HEK293 (cell line): ENCODE measurements at regions not wholly inside any gene's neighbourhood (a gene's known extent, or its start where the extent isn't known, plus 50 kb on each side); places are given as distances from the start of the nearest gene placed in this dataset.

Experiments used
- CTCF ChIA-PET: fragments of 350-600 bp; formaldehyde crosslinking; extraction: SDS; loops from one replicate; lab custom pipeline; 2021; ENCODE audit warnings: antibody characterized with exemption; lab: Yijun Ruan, JAX
- POLR2A ChIA-PET: fragments of 300-600 bp; formaldehyde crosslinking; extraction: SDS; loops from one replicate; lab custom pipeline; 2020; ENCODE audit warnings: antibody characterized with exemption, inconsistent platforms; lab: Yijun Ruan, JAX
- H3K27ac ChIP-seq: fragments of 200-500 bp; sonication (Bioruptor generic); 2 replicates; pipeline ENCODE4 v1.5.1; 2014; ENCODE audit warnings: low read depth, low read length, control low read depth, inconsistent platforms; ENCODE audit errors: extremely low read depth
- H3K36me3 ChIP-seq, 2 experiments: fragments of 200-500 bp in 1 of 2; sonication (Bioruptor generic) in 1 of 2; 1 replicate in 1 of 2; 2 replicates in 1 of 2; pipeline ENCODE4 v1.5.1; 2014 to 2017; ENCODE audit warnings: inconsistent platforms in 2 of 2, low read length in 2 of 2; ENCODE audit not compliant: control insufficient read depth in 2 of 2, insufficient read depth in 1 of 2
- H3K4me1 ChIP-seq: fragments of 200-500 bp; sonication (Bioruptor generic); 2 replicates; pipeline ENCODE4 v1.5.1; 2014; ENCODE audit warnings: mild to moderate bottlenecking, low read length, inconsistent platforms; ENCODE audit not compliant: control insufficient read depth, insufficient read depth
- H3K4me3 ChIP-seq: 2 replicates; pipeline ENCODE4 v1.5.1; 2011; ENCODE audit warnings: low read depth, mild to moderate bottlenecking, control low read depth, low read length, moderate library complexity
- H3K9me3 ChIP-seq: fragments of 200-500 bp; sonication (Bioruptor generic); 2 replicates; pipeline ENCODE4 v1.5.1; 2014; ENCODE audit warnings: low read depth, low read length, inconsistent platforms; ENCODE audit not compliant: control insufficient read depth, insufficient read depth
- RBAK ChIP-seq: fragments of 450-650 bp; formaldehyde crosslinking; IDR thresholded peaks from 2 replicates; pipeline ENCODE4 v1.5.1; 2016; ENCODE audit warnings: missing biosample characterization, missing genetic modification characterization
- SCRT2 ChIP-seq: fragments of 450-650 bp; formaldehyde crosslinking; IDR thresholded peaks from 2 replicates; pipeline ENCODE4 v1.5.1; 2016; ENCODE audit warnings: missing biosample characterization, missing genetic modification characterization
- SP2 ChIP-seq: fragments of 450-650 bp; formaldehyde crosslinking; IDR thresholded peaks from 2 replicates; pipeline ENCODE4 v1.5.1; 2016; ENCODE audit warnings: missing biosample characterization, missing genetic modification characterization
- ZBTB8A ChIP-seq: fragments of 450-650 bp; formaldehyde crosslinking; IDR thresholded peaks from 2 replicates; pipeline ENCODE4 v1.5.1; 2016; ENCODE audit warnings: missing biosample characterization, missing genetic modification characterization
- ZNF202 ChIP-seq: fragments of 450-650 bp; formaldehyde crosslinking; IDR thresholded peaks from 2 replicates; pipeline ENCODE4 v1.5.1; 2016; ENCODE audit warnings: missing biosample characterization, missing genetic modification characterization, borderline replicate concordance
- ZNF404 ChIP-seq: fragments of 450-650 bp; formaldehyde crosslinking; IDR thresholded peaks from 2 replicates; pipeline ENCODE4 v1.5.1; 2017; ENCODE audit warnings: missing biosample characterization, missing genetic modification characterization
- ZNF433 ChIP-seq: fragments of 450-650 bp; formaldehyde crosslinking; IDR thresholded peaks from 2 replicates; pipeline ENCODE4 v1.5.1; 2016; ENCODE audit warnings: missing biosample characterization, missing genetic modification characterization, low read depth
- ZNF747 ChIP-seq: fragments of 450-650 bp; formaldehyde crosslinking; IDR thresholded peaks from 2 replicates; pipeline ENCODE4 v1.5.1; 2016; ENCODE audit warnings: missing biosample characterization, missing genetic modification characterization
- TF ChIP-seq, protein P1 (sequence below): fragments of 450-650 bp; formaldehyde crosslinking; IDR thresholded peaks from 2 replicates; pipeline ENCODE4 v1.5.1; 2016; ENCODE audit warnings: missing biosample characterization, missing genetic modification characterization
- TF ChIP-seq, protein P2 (sequence below): fragments of 450-650 bp; formaldehyde crosslinking; IDR thresholded peaks from 2 replicates; pipeline ENCODE4 v1.5.1; 2016; ENCODE audit warnings: missing biosample characterization, missing genetic modification characterization, borderline replicate concordance
- TF ChIP-seq, protein P3 (sequence below): fragments of 450-650 bp; IDR thresholded peaks from 2 replicates; pipeline ENCODE4 v1.5.1; 2018; ENCODE audit warnings: missing biosample characterization, missing genetic modification characterization
- TF ChIP-seq, protein P4 (sequence below): fragments of 450-650 bp; formaldehyde crosslinking; IDR thresholded peaks from 2 replicates; pipeline ENCODE4 v1.5.1; 2016; ENCODE audit warnings: missing biosample characterization, missing genetic modification characterization
- TF ChIP-seq, protein P5 (sequence below): fragments of 450-650 bp; IDR thresholded peaks from 2 replicates; pipeline ENCODE4 v1.5.1; 2018; ENCODE audit warnings: missing biosample characterization, mild to moderate bottlenecking, missing genetic modification characterization

DNA sequence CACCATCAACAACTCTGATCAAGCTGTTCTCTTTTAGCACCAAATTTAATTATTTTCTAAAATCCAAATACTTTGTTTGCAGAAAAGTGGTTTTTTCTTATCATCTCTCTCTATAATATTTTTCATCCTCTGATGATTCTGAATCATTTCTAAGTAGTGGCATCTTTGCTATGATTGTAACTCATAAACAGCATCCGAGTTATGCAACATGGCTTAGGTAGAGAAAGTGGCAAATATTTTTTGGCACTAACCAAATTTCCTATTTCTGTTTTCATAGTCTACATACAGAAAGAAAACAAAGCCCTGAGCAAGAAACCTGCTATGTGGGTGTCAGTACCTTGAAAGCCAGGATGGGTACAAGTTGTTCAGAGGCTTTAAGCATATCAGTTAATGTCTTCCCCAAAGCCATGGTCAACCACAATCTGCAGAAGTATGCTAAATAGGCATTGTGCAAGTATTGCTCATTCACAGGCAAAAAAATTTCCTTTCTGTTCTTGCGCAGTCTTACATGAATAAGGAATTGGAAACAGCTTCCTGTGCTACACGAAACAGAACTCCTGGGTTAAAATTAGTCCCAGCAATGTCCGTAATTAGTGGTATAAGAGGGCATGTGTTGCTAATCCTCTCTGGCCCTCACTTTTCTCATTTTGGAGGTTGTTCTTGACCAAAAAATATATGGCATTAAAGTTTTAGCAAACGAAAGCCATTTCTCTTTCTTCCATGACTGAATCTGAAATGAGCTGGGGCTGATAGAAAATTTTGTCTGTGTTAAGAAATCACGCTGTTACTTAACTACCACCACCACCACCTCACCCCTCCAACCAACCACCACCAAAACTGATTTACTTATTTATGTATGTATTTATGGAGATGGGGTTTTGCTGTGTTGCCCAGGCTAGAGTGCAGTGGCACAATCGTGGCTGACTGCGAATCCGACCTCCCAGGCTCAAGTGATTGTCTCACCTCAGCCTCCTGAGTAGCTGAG is 325.6 kb upstream of the MAGI2 start (continued):
- TF ChIP-seq ZNF433 (tag by site-specific recombination) (no peak), SP2 (tag by site-specific recombination) (no peak), ZNF747 (tag by site-specific recombination) (no peak), ZBTB8A (tag by site-specific recombination) (no peak), ZNF404 (tag by site-specific recombination) (no peak), SCRT2 (tag by site-specific recombination) (no peak)
- TF ChIP-seq, protein P1, sequence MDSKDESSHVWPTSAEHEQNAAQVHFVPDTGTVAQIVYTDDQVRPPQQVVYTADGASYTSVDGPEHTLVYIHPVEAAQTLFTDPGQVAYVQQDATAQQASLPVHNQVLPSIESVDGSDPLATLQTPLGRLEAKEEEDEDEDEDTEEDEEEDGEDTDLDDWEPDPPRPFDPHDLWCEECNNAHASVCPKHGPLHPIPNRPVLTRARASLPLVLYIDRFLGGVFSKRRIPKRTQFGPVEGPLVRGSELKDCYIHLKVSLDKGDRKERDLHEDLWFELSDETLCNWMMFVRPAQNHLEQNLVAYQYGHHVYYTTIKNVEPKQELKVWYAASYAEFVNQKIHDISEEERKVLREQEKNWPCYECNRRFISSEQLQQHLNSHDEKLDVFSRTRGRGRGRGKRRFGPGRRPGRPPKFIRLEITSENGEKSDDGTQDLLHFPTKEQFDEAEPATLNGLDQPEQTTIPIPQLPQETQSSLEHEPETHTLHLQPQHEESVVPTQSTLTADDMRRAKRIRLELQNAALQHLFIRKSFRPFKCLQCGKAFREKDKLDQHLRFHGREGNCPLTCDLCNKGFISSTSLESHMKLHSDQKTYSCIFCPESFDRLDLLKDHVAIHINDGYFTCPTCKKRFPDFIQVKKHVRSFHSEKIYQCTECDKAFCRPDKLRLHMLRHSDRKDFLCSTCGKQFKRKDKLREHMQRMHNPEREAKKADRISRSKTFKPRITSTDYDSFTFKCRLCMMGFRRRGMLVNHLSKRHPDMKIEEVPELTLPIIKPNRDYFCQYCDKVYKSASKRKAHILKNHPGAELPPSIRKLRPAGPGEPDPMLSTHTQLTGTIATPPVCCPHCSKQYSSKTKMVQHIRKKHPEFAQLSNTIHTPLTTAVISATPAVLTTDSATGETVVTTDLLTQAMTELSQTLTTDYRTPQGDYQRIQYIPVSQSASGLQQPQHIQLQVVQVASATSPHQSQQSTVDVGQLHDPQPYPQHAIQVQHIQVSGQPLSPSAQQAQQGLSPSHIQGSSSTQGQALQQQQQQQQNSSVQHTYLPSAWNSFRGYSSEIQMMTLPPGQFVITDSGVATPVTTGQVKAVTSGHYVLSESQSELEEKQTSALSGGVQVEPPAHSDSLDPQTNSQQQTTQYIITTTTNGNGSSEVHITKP (tag by site-specific recombination): no peak
- TF ChIP-seq, protein P2, sequence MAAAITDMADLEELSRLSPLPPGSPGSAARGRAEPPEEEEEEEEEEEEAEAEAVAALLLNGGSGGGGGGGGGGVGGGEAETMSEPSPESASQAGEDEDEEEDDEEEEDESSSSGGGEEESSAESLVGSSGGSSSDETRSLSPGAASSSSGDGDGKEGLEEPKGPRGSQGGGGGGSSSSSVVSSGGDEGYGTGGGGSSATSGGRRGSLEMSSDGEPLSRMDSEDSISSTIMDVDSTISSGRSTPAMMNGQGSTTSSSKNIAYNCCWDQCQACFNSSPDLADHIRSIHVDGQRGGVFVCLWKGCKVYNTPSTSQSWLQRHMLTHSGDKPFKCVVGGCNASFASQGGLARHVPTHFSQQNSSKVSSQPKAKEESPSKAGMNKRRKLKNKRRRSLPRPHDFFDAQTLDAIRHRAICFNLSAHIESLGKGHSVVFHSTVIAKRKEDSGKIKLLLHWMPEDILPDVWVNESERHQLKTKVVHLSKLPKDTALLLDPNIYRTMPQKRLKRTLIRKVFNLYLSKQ: no peak
- TF ChIP-seq, protein P3, sequence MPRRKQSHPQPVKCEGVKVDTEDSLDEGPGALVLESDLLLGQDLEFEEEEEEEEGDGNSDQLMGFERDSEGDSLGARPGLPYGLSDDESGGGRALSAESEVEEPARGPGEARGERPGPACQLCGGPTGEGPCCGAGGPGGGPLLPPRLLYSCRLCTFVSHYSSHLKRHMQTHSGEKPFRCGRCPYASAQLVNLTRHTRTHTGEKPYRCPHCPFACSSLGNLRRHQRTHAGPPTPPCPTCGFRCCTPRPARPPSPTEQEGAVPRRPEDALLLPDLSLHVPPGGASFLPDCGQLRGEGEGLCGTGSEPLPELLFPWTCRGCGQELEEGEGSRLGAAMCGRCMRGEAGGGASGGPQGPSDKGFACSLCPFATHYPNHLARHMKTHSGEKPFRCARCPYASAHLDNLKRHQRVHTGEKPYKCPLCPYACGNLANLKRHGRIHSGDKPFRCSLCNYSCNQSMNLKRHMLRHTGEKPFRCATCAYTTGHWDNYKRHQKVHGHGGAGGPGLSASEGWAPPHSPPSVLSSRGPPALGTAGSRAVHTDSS (tag by site-specific recombination): no peak

DNA sequence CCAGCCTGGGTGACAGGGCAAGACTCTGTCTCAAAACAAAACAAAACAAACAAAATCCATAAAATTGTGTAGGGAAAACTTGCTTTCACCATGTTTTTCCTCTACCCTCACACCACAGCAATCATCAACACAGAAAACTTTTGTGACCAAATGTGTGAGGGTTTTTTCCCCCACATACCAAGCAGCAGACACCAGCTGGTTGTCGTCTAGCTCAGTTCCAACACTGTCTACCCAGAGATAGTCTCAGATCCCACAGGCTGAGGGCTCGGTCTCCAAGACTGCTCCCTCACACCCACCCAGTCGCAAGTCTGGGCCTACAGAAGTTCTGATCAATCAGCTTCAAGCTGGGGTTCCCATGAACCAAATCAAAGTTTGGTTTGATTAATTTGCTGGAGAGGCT is 322.4 kb upstream of the MAGI2 start:
- Histone ChIP-seq H3K4me3 (no peak overlapping the region), H3K36me3 (no peaks in the 10 kb centered on the region), H3K4me1 (no peaks in the 10 kb centered on the region), H3K27ac (no peak overlapping the region)
- CTCF ChIA-PET: no interaction called here
- POLR2A ChIA-PET: no interaction called here
- TF ChIP-seq RBAK (tag by site-specific recombination) (no peak), ZNF202 (tag by site-specific recombination) (no peak)
- TF ChIP-seq, protein P4, sequence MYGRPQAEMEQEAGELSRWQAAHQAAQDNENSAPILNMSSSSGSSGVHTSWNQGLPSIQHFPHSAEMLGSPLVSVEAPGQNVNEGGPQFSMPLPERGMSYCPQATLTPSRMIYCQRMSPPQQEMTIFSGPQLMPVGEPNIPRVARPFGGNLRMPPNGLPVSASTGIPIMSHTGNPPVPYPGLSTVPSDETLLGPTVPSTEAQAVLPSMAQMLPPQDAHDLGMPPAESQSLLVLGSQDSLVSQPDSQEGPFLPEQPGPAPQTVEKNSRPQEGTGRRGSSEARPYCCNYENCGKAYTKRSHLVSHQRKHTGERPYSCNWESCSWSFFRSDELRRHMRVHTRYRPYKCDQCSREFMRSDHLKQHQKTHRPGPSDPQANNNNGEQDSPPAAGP (tag by site-specific recombination): no peak
- TF ChIP-seq, protein P5, sequence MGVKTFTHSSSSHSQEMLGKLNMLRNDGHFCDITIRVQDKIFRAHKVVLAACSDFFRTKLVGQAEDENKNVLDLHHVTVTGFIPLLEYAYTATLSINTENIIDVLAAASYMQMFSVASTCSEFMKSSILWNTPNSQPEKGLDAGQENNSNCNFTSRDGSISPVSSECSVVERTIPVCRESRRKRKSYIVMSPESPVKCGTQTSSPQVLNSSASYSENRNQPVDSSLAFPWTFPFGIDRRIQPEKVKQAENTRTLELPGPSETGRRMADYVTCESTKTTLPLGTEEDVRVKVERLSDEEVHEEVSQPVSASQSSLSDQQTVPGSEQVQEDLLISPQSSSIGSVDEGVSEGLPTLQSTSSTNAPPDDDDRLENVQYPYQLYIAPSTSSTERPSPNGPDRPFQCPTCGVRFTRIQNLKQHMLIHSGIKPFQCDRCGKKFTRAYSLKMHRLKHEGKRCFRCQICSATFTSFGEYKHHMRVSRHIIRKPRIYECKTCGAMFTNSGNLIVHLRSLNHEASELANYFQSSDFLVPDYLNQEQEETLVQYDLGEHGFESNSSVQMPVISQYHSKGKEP (tag by site-specific recombination): no peak
- TF ChIP-seq, all 188 proteins: peak for 0
- H3K9me3 ChIP-seq: no peaks in the 10 kb centered on the region
